Renal cortex interstitium (tissue), 11 donors: ENCODE measurements at regions not wholly inside any gene's neighbourhood (a gene's known extent, or its start where the extent isn't known, plus 50 kb on each side); places are given as distances from the start of the nearest gene placed in this dataset.
"Not testable (repeated sequence)": the region's sequence is repeated elsewhere in the genome, so short reads cannot be mapped to it uniquely, and the experiment has no call there.

ENCODE experiments used
- DNase-seq, 11 donors: peaks; one replicate each; pipeline ENCODE4 v3.0.0-alpha.2; 2013; ENCODE audit warnings: low read depth in 9 of 11, low spot score in 4 of 11; ENCODE audit errors: extremely low read depth in 1 of 11

GRCh38 chr4:37555322-37555721 is 130.9 kb downstream of the RELL1 start:
- no peak for DNase-seq

DNA sequence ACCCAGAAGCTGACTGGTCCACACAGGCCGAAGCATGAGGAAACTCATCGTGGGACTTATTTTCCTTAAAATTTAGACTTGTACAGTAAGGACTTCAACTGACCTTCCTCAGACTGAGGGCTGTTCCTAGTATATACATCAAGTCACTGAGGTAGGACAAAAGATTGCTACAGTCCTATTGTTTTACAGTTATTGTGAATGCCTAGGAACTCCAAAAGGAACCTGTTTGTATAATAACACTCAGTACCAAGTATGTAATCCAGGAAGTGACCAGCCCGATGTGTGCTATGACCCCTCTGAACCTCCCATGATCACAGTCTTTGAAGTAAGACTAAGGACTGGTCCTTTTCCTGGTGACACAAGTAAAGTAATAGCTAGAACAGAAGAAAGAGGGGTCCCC is 136.3 kb downstream of the RELL1 start:
- not testable (repeated sequence) for DNase-seq

DNA sequence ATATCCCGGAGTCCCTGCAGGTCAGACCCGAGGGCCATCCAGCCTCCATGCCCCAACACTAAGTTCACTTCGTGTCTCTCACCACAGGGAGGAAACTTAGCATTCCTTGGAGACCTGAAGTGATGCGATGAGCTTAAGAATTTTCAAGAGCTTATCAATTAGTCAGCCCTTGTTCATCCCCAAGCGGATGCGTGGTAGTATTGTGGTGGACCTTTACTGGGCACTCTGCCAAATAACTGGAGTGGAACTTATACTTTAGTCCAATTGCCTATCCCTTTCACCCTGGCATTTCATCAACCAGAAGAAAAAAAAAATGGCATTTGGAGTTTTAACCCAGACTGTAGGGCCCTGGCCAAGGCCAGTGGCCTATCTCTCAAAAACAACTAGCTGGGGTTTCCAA is 137.1 kb downstream of the RELL1 start:
- DNase-seq, result no peak

GRCh38 chr4:37546586-37546985 is 139.6 kb downstream of the RELL1 start:
- DNase-seq, result no peak

DNA sequence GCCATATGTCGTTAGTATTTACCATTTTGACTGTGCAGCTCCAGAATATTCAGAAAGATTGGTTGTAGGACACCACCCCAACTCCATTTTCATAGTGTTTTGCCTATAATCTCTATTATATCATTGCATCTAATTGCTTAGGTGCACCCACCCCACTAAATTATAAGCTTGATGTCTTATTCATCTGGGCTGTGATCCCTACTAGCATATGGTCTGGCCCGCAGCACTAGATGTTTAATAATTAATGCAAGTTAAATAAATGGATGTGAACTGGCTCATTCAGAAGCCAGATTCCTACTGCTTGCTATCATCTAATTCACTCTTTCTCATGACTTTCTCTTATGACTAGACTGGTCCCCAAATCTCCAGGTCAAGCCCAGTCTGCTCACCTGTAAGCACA is 143.5 kb downstream of the RELL1 start:
- no peak for DNase-seq

DNA sequence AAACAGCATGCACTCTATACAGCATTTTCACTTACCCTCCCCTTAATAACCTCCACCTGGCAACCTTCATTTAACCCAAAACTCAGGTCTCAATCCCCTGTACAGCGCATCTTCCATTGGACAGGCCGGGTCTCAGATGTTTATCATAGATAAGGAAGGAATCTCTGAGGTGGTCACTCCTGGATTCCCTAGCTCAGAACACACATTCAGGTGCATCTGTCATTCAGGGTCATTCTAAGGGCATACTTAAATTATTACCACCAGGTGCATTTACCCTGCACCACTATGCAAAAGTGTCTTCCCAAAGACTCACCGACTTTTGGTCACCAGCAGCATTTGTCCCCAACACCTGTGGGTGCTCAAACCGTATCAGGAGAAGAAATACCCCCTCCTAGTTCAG is 144.2 kb downstream of the RELL1 start:
- no peak for DNase-seq

DNA sequence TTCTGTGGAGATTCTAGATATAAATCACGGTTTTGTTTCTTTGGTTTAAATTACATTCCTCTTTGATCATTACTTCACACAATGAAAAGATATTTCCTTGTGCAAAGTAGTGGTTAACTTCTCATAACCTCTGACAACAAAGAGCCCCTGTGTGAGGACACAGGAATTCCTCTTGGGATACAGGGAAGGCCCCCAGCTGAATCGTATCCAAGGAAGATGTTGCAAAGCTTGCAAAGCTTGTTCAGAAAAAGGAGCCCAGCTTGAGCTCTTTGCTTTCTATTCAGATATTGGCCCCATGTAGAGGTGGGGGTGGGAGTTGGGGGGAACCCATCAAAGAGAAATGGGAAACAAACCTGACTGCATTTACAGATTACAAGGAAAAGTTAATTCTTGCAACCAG is 145.7 kb downstream of the RELL1 start:
- no peak for DNase-seq

GRCh38 chr4:37538931-37539330 is 147.2 kb downstream of the RELL1 start:
- no peak for DNase-seq

DNA sequence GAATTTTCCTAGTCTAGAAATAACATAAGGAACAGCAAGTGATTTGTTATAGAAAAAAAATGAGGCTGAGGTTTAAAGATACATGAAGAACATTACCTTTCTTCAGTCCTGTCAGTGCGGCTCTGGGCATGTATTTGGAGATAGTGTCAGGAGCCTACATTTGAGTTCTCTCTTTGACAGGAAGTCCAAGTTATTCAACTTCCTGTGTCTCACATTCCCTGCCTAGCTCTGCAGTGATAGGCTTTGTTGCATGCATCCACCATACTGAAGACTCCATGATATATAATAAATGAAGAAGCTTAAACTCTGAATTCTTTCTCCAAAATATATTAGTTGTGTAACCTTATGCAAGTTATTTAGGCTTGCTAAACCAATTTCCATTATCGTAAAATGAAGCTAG is 148.7 kb downstream of the RELL1 start:
- no peak for DNase-seq

GRCh38 chr4:37535872-37536271 is 150.3 kb downstream of the RELL1 start:
- no peak for DNase-seq

DNA sequence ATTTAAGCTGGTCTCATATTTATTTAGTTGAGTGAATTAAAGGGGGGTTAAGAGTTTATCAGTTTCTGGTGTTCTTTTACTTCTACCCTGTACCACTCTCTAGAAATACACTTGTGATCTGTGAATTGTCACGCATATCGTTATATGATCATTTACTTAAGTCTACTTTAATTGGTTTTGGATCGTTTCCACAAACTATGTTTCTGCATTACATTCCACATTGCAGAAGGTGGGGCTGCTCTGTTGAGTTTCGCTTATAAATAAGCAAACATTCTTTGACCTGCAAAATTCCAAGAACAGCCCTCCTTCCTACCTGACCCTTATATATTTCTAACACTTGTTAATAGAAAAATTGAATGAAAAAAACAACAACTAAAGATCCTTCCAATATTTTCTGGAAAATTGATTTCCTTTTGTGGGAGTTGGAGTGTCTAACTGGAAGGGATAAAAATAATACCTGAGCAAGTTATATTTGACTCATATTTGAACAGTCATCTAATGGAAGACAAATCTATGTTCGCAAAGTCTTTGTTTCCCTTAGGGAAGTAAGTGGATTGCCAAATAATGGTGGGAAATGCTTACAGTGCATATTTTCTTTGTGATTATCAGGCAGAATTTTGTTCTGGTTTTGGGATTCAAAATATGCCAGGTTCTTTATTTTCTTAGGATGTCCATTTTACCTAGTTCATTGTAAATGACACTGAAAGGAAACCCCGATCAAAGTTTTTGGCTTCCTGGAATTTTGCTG is 152.7 kb downstream of the RELL1 start:
- peak in 3 of 11 donors; percentile 4 to 17 (median 9) for DNase-seq

DNA sequence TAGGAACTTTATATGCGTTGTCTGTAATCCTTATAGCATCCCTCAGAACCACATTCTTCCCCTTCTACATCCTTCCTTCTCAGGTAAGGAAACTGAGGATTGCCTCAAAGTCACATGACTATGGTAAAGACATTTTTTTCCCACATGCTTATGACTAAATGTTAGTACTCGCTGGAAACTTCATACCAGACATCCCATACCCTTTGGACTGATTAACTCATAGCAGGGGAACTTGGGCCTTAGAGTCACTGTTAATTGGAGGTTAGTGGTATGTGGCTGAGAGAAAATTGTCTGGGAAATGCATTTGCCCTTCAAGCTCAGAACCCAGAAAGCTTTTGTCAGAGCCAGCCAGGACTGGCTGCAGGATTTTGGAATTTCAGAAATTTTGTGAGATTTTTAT is 155.0 kb downstream of the RELL1 start:
- no peak for DNase-seq

GRCh38 chr4:37530451-37530850 is 155.7 kb downstream of the RELL1 start:
- DNase-seq, result no peak

GRCh38 chr4:37528166-37528885 is 157.8 kb downstream of the RELL1 start:
- DNase-seq, result no peak

- no peak for DNase-seq
Observed at GRCh38 chr4:37524267-37524666, 161.9 kb downstream of the RELL1 start.

DNA sequence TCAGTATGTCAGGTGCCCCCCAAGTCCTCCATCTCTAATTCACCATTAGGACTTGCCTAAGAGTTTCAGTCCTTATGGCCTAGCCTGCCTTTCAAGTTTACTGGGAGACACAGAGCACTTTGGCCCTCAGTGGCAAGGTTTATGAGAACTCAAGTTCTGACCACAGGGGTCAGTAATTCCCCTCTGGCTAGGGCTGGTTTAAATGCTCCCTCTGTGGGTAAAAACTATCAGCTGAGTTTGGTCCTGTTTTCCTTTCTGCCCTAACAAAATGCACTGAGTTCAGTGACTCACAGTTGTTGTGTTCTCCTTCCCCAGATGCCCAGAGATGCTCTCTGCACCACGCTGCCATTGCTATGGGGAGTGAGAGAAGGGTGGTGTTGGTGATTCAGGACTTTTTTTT is 163.2 kb downstream of the RELL1 start:
- DNase-seq, result no peak

- no peak for DNase-seq
Observed at GRCh38 chr4:37517326-37517725, 168.8 kb downstream of the RELL1 start.

GRCh38 chr4:37516057-37516775 is 170.0 kb downstream of the RELL1 start:
- no peak for DNase-seq

DNA sequence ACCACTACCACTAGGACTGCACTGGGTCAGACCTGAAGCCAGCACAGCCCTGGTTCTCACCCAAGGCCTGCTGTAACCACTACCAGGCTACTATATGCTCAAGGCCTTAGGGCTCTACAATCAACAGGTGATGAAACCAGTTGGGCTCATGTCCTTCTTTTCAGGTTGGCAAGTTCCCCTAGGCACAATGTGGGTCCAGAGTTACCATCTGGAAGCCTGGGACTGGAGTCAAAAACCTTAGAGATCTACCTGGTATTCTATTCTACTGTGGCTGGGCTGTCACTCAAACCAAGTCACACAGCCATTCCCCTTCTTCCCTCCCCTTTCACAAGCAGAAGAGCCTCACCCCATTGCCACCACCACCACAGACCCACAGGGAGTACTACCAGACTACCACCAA is 175.6 kb downstream of the RELL1 start:
- no peak for DNase-seq

GRCh38 chr4:37503261-37503660 is 182.9 kb downstream of the RELL1 start:
- DNase-seq, result no peak
